OCI-LY1 (cell line): ENCODE measurements at regions not wholly inside any gene's neighbourhood (a gene's known extent, or its start where the extent isn't known, plus 50 kb on each side); places are given as distances from the start of the nearest gene placed in this dataset.

Source experiments
- H2AFZ ChIP-seq: fragments of 200-600 bp; sonication (generic), shearing (Covaris generic); 2 replicates; pipeline ENCODE4 v1.6.0; 2014; ENCODE audit warnings: antibody characterized with exemption, mild to moderate bottlenecking, low read length
- H3F3A ChIP-seq: fragments of 200-600 bp; sonication (generic), shearing (Covaris generic); 2 replicates; pipeline ENCODE4 v1.6.0; 2014; ENCODE audit warnings: mild to moderate bottlenecking, antibody characterized with exemption, low read length, moderate library complexity; ENCODE audit not compliant: insufficient read depth
- H3K27ac ChIP-seq: fragments of 200-600 bp; sonication (generic); 2 replicates; pipeline ENCODE4 v1.5.1; 2014; ENCODE audit warnings: low read length, mixed run types, mild to moderate bottlenecking, low read depth; ENCODE audit not compliant: poor library complexity, severe bottlenecking
- H3K27me3 ChIP-seq: fragments of 200-600 bp; sonication (generic); 2 replicates; pipeline ENCODE4 v1.6.0; 2014; ENCODE audit warnings: antibody characterized with exemption, mild to moderate bottlenecking, low read length, moderate library complexity; ENCODE audit not compliant: insufficient read depth
- H3K36me3 ChIP-seq: fragments of 200-600 bp; sonication (generic); 2 replicates; pipeline ENCODE4 v1.6.1; 2014; ENCODE audit warnings: mild to moderate bottlenecking, antibody characterized with exemption, low read length, moderate library complexity, mixed read lengths; ENCODE audit not compliant: insufficient read depth
- H3K4me1 ChIP-seq: fragments of 200-600 bp; sonication (generic); 2 replicates; pipeline ENCODE4 v1.5.1; 2014; ENCODE audit warnings: mild to moderate bottlenecking, low read length, moderate library complexity; ENCODE audit not compliant: insufficient read depth, severe bottlenecking
- H3K4me2 ChIP-seq: fragments of 200-600 bp; sonication (generic), shearing (Covaris generic); 2 replicates; pipeline ENCODE4 v1.6.1; 2014; ENCODE audit warnings: low read length
- H3K4me3 ChIP-seq: fragments of 200-600 bp; sonication (generic); 2 replicates; pipeline ENCODE4 v1.5.1; 2014; ENCODE audit warnings: low read length, low read depth, mild to moderate bottlenecking, mixed read lengths; ENCODE audit not compliant: poor library complexity, severe bottlenecking
- H3K79me2 ChIP-seq: fragments of 200-600 bp; shearing (Covaris generic); 2 replicates; pipeline ENCODE4 v1.6.1; 2016; ENCODE audit warnings: mixed run types, low read length, mixed read lengths; ENCODE audit not compliant: insufficient read depth
- H3K9ac ChIP-seq: fragments of 200-600 bp; sonication (generic), shearing (Covaris generic); 2 replicates; pipeline ENCODE4 v1.6.1; 2014; ENCODE audit warnings: mild to moderate bottlenecking, low read length, mixed read lengths
- H3K9me2 ChIP-seq: fragments of 200-600 bp; sonication (generic), shearing (Covaris generic); 2 replicates; pipeline ENCODE4 v1.6.1; 2014; ENCODE audit warnings: low read depth, mild to moderate bottlenecking, low read length, mixed read lengths
- H3K9me3 ChIP-seq: fragments of 200-600 bp; shearing (Covaris generic); 2 replicates; pipeline ENCODE4 v1.6.1; 2014; ENCODE audit warnings: low read length, mixed read lengths
- H4K20me1 ChIP-seq: fragments of 200-600 bp; sonication (generic), shearing (Covaris generic); 2 replicates; pipeline ENCODE4 v1.6.0; 2016; ENCODE audit warnings: mild to moderate bottlenecking, low read length; ENCODE audit not compliant: insufficient read depth
- EZH2 ChIP-seq: fragments of 200-600 bp; sonication (generic), shearing (Covaris generic); IDR thresholded peaks from 2 replicates; pipeline ENCODE4 v1.8.0; 2017; ENCODE audit warnings: borderline replicate concordance, mixed run types, mild to moderate bottlenecking, antibody characterized with exemption, low read length, moderate library complexity, mixed read lengths
- TF ChIP-seq, protein P1 (sequence below): fragments of 200-600 bp; sonication (generic), shearing (Covaris generic); IDR thresholded peaks from 2 replicates; pipeline ENCODE4 v1.5.1; 2017; ENCODE audit warnings: mild to moderate bottlenecking, antibody characterized with exemption, low read length, moderate library complexity, mixed read lengths

DNA sequence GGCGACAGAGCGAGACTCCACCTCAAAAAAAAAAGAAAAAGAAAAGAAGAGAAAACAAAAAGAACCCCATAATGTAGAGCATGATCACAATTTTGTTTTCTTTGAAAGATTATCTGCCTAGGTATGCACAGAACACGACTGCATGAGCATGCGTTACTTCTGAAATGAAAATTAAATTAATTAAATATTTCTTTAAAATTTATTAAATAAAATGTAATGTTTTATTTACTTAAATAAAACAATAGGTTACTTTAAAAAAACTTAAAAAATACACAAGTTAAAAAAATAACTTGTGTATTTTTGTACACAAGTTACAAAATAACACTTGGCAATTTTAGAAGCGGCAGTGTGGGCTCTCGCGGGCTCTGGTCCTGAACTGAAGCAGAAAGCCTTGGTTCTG, 107.8 kb downstream of the TFAP2A start:
- no peaks in the 10 kb centered on the region for H3K9me3 ChIP-seq
- H3K27me3 ChIP-seq, result no peaks in the 10 kb centered on the region
- H2AFZ ChIP-seq, result no peak overlapping the region
- H3F3A ChIP-seq, result no peaks in the 10 kb centered on the region
- no peaks in the 10 kb centered on the region for H3K9me2 ChIP-seq
- H4K20me1 ChIP-seq, result no peaks in the 10 kb centered on the region
- TF ChIP-seq, protein P1, sequence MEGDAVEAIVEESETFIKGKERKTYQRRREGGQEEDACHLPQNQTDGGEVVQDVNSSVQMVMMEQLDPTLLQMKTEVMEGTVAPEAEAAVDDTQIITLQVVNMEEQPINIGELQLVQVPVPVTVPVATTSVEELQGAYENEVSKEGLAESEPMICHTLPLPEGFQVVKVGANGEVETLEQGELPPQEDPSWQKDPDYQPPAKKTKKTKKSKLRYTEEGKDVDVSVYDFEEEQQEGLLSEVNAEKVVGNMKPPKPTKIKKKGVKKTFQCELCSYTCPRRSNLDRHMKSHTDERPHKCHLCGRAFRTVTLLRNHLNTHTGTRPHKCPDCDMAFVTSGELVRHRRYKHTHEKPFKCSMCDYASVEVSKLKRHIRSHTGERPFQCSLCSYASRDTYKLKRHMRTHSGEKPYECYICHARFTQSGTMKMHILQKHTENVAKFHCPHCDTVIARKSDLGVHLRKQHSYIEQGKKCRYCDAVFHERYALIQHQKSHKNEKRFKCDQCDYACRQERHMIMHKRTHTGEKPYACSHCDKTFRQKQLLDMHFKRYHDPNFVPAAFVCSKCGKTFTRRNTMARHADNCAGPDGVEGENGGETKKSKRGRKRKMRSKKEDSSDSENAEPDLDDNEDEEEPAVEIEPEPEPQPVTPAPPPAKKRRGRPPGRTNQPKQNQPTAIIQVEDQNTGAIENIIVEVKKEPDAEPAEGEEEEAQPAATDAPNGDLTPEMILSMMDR, result no peak
- TF ChIP-seq EZH2, result no peak
- H3K9ac ChIP-seq, result no peak overlapping the region
- no peaks in the 10 kb centered on the region for H3K4me1 ChIP-seq
- no peak overlapping the region for H3K4me3 ChIP-seq
- H3K36me3 ChIP-seq, result no peaks in the 10 kb centered on the region
- H3K27ac ChIP-seq, result no peak overlapping the region
- H3K79me2 ChIP-seq, result no peaks in the 10 kb centered on the region
- no peak overlapping the region for H3K4me2 ChIP-seq

DNA sequence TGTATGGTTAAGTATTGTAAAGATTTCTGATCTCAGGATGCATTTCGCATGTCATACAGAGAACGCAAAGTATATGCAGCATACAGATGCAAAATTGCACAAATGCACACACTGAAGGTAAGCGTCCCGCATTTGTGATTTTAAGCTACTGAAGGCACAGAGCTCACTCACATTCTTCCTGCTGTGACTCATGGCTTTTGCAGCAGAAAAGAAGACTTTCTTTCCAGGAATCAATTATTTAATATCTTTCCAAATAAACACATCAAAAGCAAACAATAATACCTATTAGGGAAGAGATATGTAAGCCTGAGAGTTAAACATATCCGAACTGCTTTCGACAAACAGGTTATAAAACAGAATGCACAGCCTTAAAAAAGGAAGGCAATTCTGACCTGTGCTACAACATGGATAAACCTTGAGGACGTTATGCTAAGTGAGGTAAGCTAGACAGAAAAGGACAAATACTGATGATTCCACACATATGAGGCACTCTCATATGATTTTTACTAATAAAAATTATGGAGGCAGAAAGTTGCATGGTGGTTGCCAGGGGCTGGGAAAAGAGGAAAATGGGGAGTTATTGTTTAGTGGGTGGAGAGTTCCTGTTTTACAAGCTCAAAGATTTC, 109.0 kb downstream of the TFAP2A start:
- Histone ChIP-seq H3K79me2 (no peaks in the 10 kb centered on the region), H3K4me1 (no peaks in the 10 kb centered on the region), H3K36me3 (no peaks in the 10 kb centered on the region), H3K27me3 (no peaks in the 10 kb centered on the region), H2AFZ (no peak overlapping the region), H3K9me2 (no peaks in the 10 kb centered on the region), H3K9me3 (no peaks in the 10 kb centered on the region), H3K9ac (no peak overlapping the region), H3K4me2 (no peak overlapping the region), H3K4me3 (no peak overlapping the region), H3F3A (no peaks in the 10 kb centered on the region), H4K20me1 (no peaks in the 10 kb centered on the region), H3K27ac (no peak overlapping the region)
- no peak for TF ChIP-seq EZH2
- TF ChIP-seq, protein P1, result no peak

DNA sequence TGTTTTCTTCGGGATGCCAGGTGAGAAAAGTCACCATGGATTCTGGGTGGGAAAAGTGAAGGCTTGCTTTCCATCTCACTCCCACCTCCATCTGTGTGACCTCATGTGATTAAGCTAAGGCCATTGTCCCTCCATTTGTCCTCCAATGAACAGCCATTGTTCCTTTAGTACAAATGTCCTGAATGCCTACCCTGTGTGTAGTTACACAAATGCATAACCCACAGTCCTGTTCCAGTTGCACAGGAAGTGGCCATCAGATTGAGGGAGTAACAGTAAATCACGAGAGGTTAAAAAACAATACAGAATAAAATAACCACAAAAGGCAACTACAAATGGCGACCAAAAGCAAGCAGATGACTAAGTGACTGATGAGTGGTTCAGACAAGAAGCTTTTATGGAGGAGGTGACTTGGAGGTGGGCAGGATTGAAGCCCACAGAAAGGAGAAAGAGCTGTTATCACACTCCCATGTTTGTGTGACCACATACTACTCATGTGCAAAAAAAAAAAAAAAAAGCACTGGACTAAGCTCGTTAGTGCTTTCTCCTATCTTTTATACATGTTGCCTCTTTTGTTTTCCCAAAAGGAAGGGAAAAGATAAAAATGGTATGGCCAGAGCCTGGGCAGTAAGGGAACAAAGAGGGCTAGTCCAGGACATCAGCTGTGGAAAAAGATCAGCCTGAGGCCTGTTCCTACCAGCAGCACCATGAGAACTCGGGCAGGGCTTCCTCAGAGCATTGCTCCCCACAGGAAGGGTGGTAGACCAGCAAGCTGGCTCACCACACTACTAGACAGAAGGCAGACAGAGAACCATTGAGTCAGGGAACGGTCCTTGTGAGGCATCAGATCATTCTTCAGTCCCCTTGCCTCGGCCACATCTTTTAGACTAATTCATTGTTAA, 111.0 kb downstream of the TFAP2A start:
- Histone ChIP-seq H3K79me2 (no peaks in the 10 kb centered on the region), H3K27me3 (no peaks in the 10 kb centered on the region), H2AFZ (no peak overlapping the region), H3K36me3 (no peaks in the 10 kb centered on the region), H3K27ac (no peak overlapping the region), H3K4me2 (no peak overlapping the region), H3K9me3 (no peaks in the 10 kb centered on the region), H3K4me3 (no peak overlapping the region), H4K20me1 (no peaks in the 10 kb centered on the region), H3K9ac (no peak overlapping the region), H3F3A (no peaks in the 10 kb centered on the region), H3K9me2 (no peaks in the 10 kb centered on the region), H3K4me1 (no peaks in the 10 kb centered on the region)
- TF ChIP-seq, protein P1, result no peak
- no peak for TF ChIP-seq EZH2
